DOHH2 (cell line): ENCODE measurements at regions not wholly inside any gene's neighbourhood (a gene's known extent, or its start where the extent isn't known, plus 50 kb on each side); places are given as distances from the start of the nearest gene placed in this dataset.
A peak's percentile ranks its signal among the peaks of the same experiment; 100 is the strongest.

Experiments
- H3F3A ChIP-seq: fragments of 200-600 bp; sonication (generic), shearing (Covaris generic); 2 replicates; pipeline ENCODE4 v1.6.0; 2016; ENCODE audit warnings: antibody characterized with exemption, mild to moderate bottlenecking; ENCODE audit not compliant: control insufficient read depth, insufficient read depth
- H3K27ac ChIP-seq: fragments of 200-600 bp; sonication (generic); 2 replicates; pipeline ENCODE4 v1.5.1; 2014; ENCODE audit warnings: low read depth, mild to moderate bottlenecking, low read length, moderate library complexity
- H3K27me3 ChIP-seq: fragments of 200-600 bp; sonication (generic); 2 replicates; pipeline ENCODE4 v1.6.1; 2014; ENCODE audit warnings: mild to moderate bottlenecking, low read length, mixed read lengths; ENCODE audit not compliant: control insufficient read depth
- H3K36me3 ChIP-seq: fragments of 200-600 bp; sonication (generic); 2 replicates; pipeline ENCODE4 v1.6.1; 2014; ENCODE audit warnings: mild to moderate bottlenecking, low read length, moderate library complexity, mixed read lengths; ENCODE audit not compliant: control insufficient read depth
- H3K4me1 ChIP-seq: fragments of 200-600 bp; sonication (generic); 2 replicates; pipeline ENCODE4 v1.6.1; 2014; ENCODE audit warnings: mild to moderate bottlenecking, low read length, mixed read lengths; ENCODE audit not compliant: control insufficient read depth
- H3K4me2 ChIP-seq: fragments of 200-600 bp; sonication (generic); 2 replicates; pipeline ENCODE4 v1.6.0; 2014; ENCODE audit warnings: mild to moderate bottlenecking, low read length, moderate library complexity
- H3K4me3 ChIP-seq: fragments of 200-600 bp; sonication (generic); 2 replicates; pipeline ENCODE4 v1.5.1; 2014; ENCODE audit warnings: mild to moderate bottlenecking, low read length, mixed read lengths
- H3K79me2 ChIP-seq: fragments of 200-600 bp; sonication (generic); 2 replicates; pipeline ENCODE4 v1.6.1; 2014; ENCODE audit warnings: mild to moderate bottlenecking, low read length, mixed read lengths; ENCODE audit not compliant: control insufficient read depth
- H3K9me2 ChIP-seq: fragments of 200-600 bp; sonication (generic); replicated peaks from 2 replicates; pipeline ENCODE4 v1.6.1; 2014; ENCODE audit warnings: mild to moderate bottlenecking, low read length, mixed read lengths; ENCODE audit not compliant: control insufficient read depth
- H3K9me3 ChIP-seq: fragments of 200-600 bp; sonication (generic); 2 replicates; pipeline ENCODE4 v1.6.1; 2014; ENCODE audit warnings: antibody characterized with exemption, low read length, mixed read lengths; ENCODE audit not compliant: control insufficient read depth, insufficient read depth
- H4K20me1 ChIP-seq: fragments of 200-600 bp; sonication (generic); 2 replicates; pipeline ENCODE4 v1.6.0; 2014; ENCODE audit warnings: low read depth, mild to moderate bottlenecking, antibody characterized with exemption, low read length, moderate library complexity; ENCODE audit not compliant: control insufficient read depth, insufficient read depth
- CTCF ChIP-seq: fragments of 200-600 bp; sonication (generic); IDR thresholded peaks from one replicate; pipeline ENCODE4 v1.5.1; 2014; ENCODE audit warnings: antibody characterized with exemption, mild to moderate bottlenecking, low read depth, low read length; ENCODE audit not compliant: poor library complexity, severe bottlenecking
- EZH2phosphoT487 ChIP-seq: fragments of 200-600 bp; sonication (generic); IDR thresholded peaks from 2 replicates; pipeline ENCODE4 v1.6.1; 2017; ENCODE audit warnings: borderline replicate concordance, mild to moderate bottlenecking, antibody characterized with exemption, low read length, moderate library complexity, mixed read lengths

- Histone ChIP-seq H3K79me2 (no peaks in the 10 kb centered on the region), H3K36me3 (no peaks in the 10 kb centered on the region), H3K9me3 (peaks cover 17% of the 10 kb centered on the region; the same call in 1 of the 2 replicates), H3K9me2 (no peaks in the 10 kb centered on the region), H3K4me3 (no peak overlapping the region), H3K27ac (no peak overlapping the region), H3K27me3 (no peaks in the 10 kb centered on the region), H3K4me1 (peaks cover 26% of the 10 kb centered on the region), H4K20me1 (no peaks in the 10 kb centered on the region), H3K4me2 (no peak overlapping the region), H3F3A (no peaks in the 10 kb centered on the region)
- no peak for TF ChIP-seq CTCF
- no peak for TF ChIP-seq EZH2phosphoT487
Observed at GRCh38 chr14:104237651-104238423, 99.5 kb downstream of the KIF26A start.

GRCh38 chr14:104238424-104239184, 100.2 kb downstream of the KIF26A start:
- Histone ChIP-seq H3K4me2 (no peak overlapping the region), H3K4me1 (peaks cover 26% of the 10 kb centered on the region), H3K4me3 (no peak overlapping the region), H3K36me3 (no peaks in the 10 kb centered on the region), H3K9me2 (no peaks in the 10 kb centered on the region), H3K9me3 (peaks cover 13% of the 10 kb centered on the region; the same call in 1 of the 2 replicates), H4K20me1 (no peaks in the 10 kb centered on the region), H3F3A (no peaks in the 10 kb centered on the region), H3K27ac (no peak overlapping the region), H3K79me2 (no peaks in the 10 kb centered on the region), H3K27me3 (no peaks in the 10 kb centered on the region)
- no peak for TF ChIP-seq EZH2phosphoT487
- TF ChIP-seq CTCF, result no peak

- TF ChIP-seq EZH2phosphoT487 (no peak), CTCF (no peak)
- H3K4me2 ChIP-seq, result peak overlapping the region; percentile 69
Observed at GRCh38 chr14:104239185-104239775, 100.9 kb downstream of the KIF26A start.

More at GRCh38 chr14:104239185-104239775, 100.9 kb downstream of the KIF26A start:
- H4K20me1 ChIP-seq, result no peaks in the 10 kb centered on the region
- peaks cover 26% of the 10 kb centered on the region for H3K4me1 ChIP-seq
- H3K79me2 ChIP-seq, result no peaks in the 10 kb centered on the region
- no peaks in the 10 kb centered on the region for H3K36me3 ChIP-seq
- H3F3A ChIP-seq, result no peaks in the 10 kb centered on the region
- H3K27ac ChIP-seq, result peak overlapping the region; percentile 82
- peak overlapping the region; percentile 51; the same call in 1 of the 2 replicates for H3K4me3 ChIP-seq
- H3K9me3 ChIP-seq, result peaks cover 9% of the 10 kb centered on the region; the same call in 1 of the 2 replicates
- no peaks in the 10 kb centered on the region for H3K27me3 ChIP-seq
- no peaks in the 10 kb centered on the region for H3K9me2 ChIP-seq
